ENCODE measurements at regions not wholly inside any gene's neighbourhood (a gene's known extent, or its start where the extent isn't known, plus 50 kb on each side); places are given as distances from the start of the nearest gene placed in this dataset.

DNA sequence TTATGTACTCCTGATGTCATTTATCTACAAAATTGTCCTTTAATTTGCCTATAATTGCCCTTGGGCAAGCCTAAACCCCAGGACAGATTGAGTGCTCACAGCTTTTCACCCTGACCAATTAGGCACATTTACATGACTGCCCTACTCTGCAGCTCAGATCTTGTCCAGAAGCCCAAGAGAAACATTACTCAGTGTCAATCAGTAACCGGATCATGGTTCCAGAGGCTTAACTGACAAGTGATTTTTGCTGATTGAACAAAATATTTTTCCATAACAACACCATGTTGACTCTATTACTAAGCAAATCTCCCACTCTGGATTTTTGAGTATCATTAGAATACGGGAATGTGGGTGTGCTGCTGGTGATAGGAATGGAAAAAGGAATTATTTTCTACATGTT, 465.4 kb upstream of the TNP1 start:
- H3K27ac ChIP-seq = no peak overlapping the region
- no peak for TF ChIP-seq CTCF (conservative IDR thresholded peaks at IDR 0.05)

GRCh38 chr2:217316743-217317142, 456.9 kb upstream of the TNP1 start:
- TF ChIP-seq CTCF (conservative IDR thresholded peaks at IDR 0.05) = no peak
- H3K27ac ChIP-seq = no peak overlapping the region

DNA sequence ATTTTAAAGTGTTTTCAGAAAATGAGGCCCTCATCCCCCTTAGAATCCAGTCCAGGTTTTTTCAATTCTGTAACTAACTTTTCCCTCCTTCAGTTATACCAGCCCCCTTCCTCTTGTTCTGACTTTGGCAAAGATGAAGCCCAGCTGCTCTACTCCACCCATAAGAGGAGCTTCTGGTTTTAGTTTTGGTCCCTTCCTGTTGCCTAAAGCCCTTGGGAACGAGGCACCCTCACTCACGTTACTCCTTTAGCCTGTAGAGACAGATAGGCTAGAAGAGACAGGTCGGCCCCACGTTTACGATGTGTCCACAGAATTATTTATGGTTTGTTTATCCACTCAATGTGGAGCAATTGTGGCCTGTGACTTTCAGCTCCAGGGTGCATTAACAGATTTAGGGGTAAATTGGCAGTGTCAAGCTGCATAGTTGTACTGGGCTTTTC, 454.2 kb upstream of the TNP1 start:
- no peak overlapping the region for H3K27ac ChIP-seq
- TF ChIP-seq CTCF (conservative IDR thresholded peaks at IDR 0.05) = no peak

DNA sequence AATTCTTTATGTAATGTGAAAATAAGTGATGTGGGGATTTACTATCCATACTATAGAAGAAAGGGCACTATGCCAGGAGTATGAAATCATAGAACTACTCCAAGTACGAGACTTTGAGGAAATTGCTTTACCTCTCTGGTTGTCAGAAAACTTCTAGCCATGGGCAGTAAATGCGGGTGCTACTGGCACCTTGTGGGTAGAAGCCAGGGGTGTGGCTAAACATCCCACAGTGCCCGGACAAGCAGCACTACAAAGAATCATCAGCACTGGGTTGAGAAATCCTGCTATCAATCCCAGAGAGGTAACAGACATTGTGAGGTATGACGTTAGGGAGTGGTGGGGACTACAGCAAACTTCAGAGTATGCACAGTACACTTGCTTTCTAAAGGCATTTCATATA, 453.5 kb upstream of the TNP1 start:
- TF ChIP-seq CTCF (conservative IDR thresholded peaks at IDR 0.05) = no peak

DNA sequence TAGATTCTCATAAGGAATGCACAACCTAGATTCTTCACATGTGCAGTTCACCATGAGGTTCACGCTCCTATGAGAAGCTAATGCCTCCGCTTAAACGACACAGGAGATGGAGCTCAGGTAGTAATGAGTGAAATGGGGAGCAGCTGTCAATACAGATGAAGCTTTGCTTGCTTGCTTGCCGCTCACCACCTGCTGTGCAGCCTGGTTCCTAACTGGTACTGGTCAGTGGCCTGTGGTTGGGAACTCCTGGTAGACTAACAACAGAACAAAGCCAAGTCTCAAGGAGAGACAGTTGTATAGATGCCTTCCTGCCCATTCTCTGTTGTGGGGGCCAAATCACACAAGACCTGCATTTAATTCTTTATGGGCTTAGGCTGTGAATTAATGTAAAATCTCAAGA, 449.2 kb upstream of the TNP1 start:
- no peak for TF ChIP-seq CTCF (conservative IDR thresholded peaks at IDR 0.05)
- H3K27ac ChIP-seq = no peak overlapping the region

More for the DNA sequence above, 453.5 kb upstream of the TNP1 start:
- H3K27ac ChIP-seq = no peak overlapping the region

- no peak overlapping the region for H3K27ac ChIP-seq
- TF ChIP-seq CTCF (conservative IDR thresholded peaks at IDR 0.05) = no peak
These were observed 447.2 kb upstream of the TNP1 start for GRCh38 chr2:217307023-217307422.

GRCh38 chr2:217305882-217306281, 446.0 kb upstream of the TNP1 start:
- no peak for TF ChIP-seq CTCF (conservative IDR thresholded peaks at IDR 0.05)
- no peak overlapping the region for H3K27ac ChIP-seq

- no peak overlapping the region for H3K27ac ChIP-seq
- TF ChIP-seq CTCF (conservative IDR thresholded peaks at IDR 0.05) = no peak
These were observed 444.7 kb upstream of the TNP1 start for GRCh38 chr2:217304582-217304981.
